H9 (cell line): ENCODE measurements at regions not wholly inside any gene's neighbourhood (a gene's known extent, or its start where the extent isn't known, plus 50 kb on each side); places are given as distances from the start of the nearest gene placed in this dataset.

Experiments used
- DNase-seq: peaks from one replicate; pipeline ENCODE4 v3.0.0-alpha.2; 2017
- H2AFZ ChIP-seq: one replicate; pipeline ENCODE4 v1.6.1; 2013; ENCODE audit warnings: mild to moderate bottlenecking, low read length, control low read depth, moderate library complexity
- H2AK5ac ChIP-seq: 2 replicates; pipeline ENCODE4 v1.6.1; 2013; ENCODE audit warnings: low read length, control low read depth, mixed read lengths; ENCODE audit not compliant: insufficient read length
- H2BK120ac ChIP-seq: one replicate; pipeline ENCODE4 v1.6.1; 2013; ENCODE audit warnings: low read depth, mild to moderate bottlenecking, low read length, control low read depth, inconsistent platforms; ENCODE audit not compliant: poor library complexity, severe bottlenecking
- H2BK12ac ChIP-seq: 2 replicates; pipeline ENCODE4 v1.6.1; 2013; ENCODE audit warnings: low read length, control low read depth, mixed read lengths, low read depth; ENCODE audit not compliant: insufficient read length
- H2BK15ac ChIP-seq: 2 replicates; pipeline ENCODE4 v1.6.1; 2013; ENCODE audit warnings: low read depth, low read length, control low read depth
- H2BK20ac ChIP-seq: one replicate; pipeline ENCODE4 v1.6.1; 2013; ENCODE audit warnings: low read depth, mild to moderate bottlenecking, low read length, control low read depth, inconsistent platforms; ENCODE audit not compliant: poor library complexity, severe bottlenecking
- H2BK5ac ChIP-seq: 2 replicates; pipeline ENCODE4 v1.6.1; 2013; ENCODE audit warnings: low read length, control low read depth, mixed read lengths; ENCODE audit not compliant: insufficient read length
- H3K14ac ChIP-seq: 2 replicates; pipeline ENCODE4 v1.6.1; 2013; ENCODE audit warnings: low read length, control low read depth; ENCODE audit not compliant: insufficient read depth
- H3K18ac ChIP-seq: 2 replicates; pipeline ENCODE4 v1.6.1; 2013; ENCODE audit warnings: low read depth, mild to moderate bottlenecking, mixed read lengths, low read length, control low read depth; ENCODE audit not compliant: insufficient read length
- H3K23ac ChIP-seq: 2 replicates; pipeline ENCODE4 v1.6.1; 2013; ENCODE audit warnings: low read length, control low read depth, mixed read lengths, low read depth; ENCODE audit not compliant: insufficient read length
- H3K23me2 ChIP-seq: 2 replicates; pipeline ENCODE4 v1.6.1; 2013; ENCODE audit warnings: low read depth, mild to moderate bottlenecking, mixed read lengths, low read length, control low read depth; ENCODE audit not compliant: insufficient read length, poor library complexity, severe bottlenecking
- H3K27ac ChIP-seq: 2 replicates; pipeline ENCODE4 v1.5.1; 2013; ENCODE audit warnings: low read length, control low read depth, mixed read lengths, low read depth; ENCODE audit not compliant: insufficient read length
- H3K27me3 ChIP-seq: 2 replicates; pipeline ENCODE4 v1.6.1; 2013; ENCODE audit warnings: low read length, control low read depth, inconsistent platforms; ENCODE audit not compliant: insufficient read depth
- H3K4ac ChIP-seq: 2 replicates; pipeline ENCODE4 v1.6.1; 2013; ENCODE audit warnings: low read depth, mild to moderate bottlenecking, control low read depth, inconsistent platforms, low read length, moderate library complexity
- H3K4me1 ChIP-seq: 2 replicates; pipeline ENCODE4 v1.6.1; 2013; ENCODE audit warnings: low read length, control low read depth, inconsistent platforms; ENCODE audit not compliant: insufficient read depth
- H3K4me2 ChIP-seq: 2 replicates; pipeline ENCODE4 v1.6.1; 2013; ENCODE audit warnings: low read length, control low read depth, mixed read lengths; ENCODE audit not compliant: insufficient read length, insufficient read depth
- H3K56ac ChIP-seq: 2 replicates; pipeline ENCODE4 v1.6.1; 2013; ENCODE audit warnings: low read depth, mild to moderate bottlenecking, mixed read lengths, low read length, control low read depth; ENCODE audit not compliant: insufficient read length
- H3K79me1 ChIP-seq: 2 replicates; pipeline ENCODE4 v1.6.1; 2013; ENCODE audit warnings: low read depth, mild to moderate bottlenecking, moderate library complexity, low read length, control low read depth, inconsistent platforms; ENCODE audit not compliant: insufficient read depth, poor library complexity, severe bottlenecking
- H3K79me2 ChIP-seq: 2 replicates; pipeline ENCODE4 v1.6.1; 2013; ENCODE audit warnings: low read length, control low read depth, inconsistent platforms; ENCODE audit not compliant: insufficient read depth
- H3K9ac ChIP-seq: 2 replicates; pipeline ENCODE4 v1.6.1; 2013; ENCODE audit warnings: low read length, control low read depth, mixed read lengths; ENCODE audit not compliant: insufficient read length; ENCODE audit errors: extremely low read depth
- H3K9me3 ChIP-seq: one replicate; pipeline ENCODE4 v1.6.1; 2013; ENCODE audit warnings: low read depth, low read length, inconsistent platforms; ENCODE audit not compliant: control insufficient read depth
- H3T11ph ChIP-seq: one replicate; pipeline ENCODE4 v1.6.1; 2013; ENCODE audit warnings: mild to moderate bottlenecking, low read length, control low read depth, inconsistent platforms
- H4K20me1 ChIP-seq: one replicate; pipeline ENCODE4 v1.6.1; 2013; ENCODE audit not compliant: control insufficient read depth, insufficient read length, insufficient read depth
- H4K5ac ChIP-seq: 2 replicates; pipeline ENCODE4 v1.6.1; 2013; ENCODE audit warnings: low read depth, mild to moderate bottlenecking, mixed read lengths, low read length, control low read depth; ENCODE audit not compliant: insufficient read length
- H4K8ac ChIP-seq: replicated peaks from 2 replicates; pipeline ENCODE4 v1.6.1; 2013; ENCODE audit warnings: low read length, control low read depth, mixed read lengths, low read depth; ENCODE audit not compliant: insufficient read length
- H4K91ac ChIP-seq: 2 replicates; pipeline ENCODE4 v1.6.1; 2013; ENCODE audit warnings: low read depth, mild to moderate bottlenecking, moderate library complexity, mixed read lengths, low read length, control low read depth; ENCODE audit not compliant: insufficient read length
- H3K27ac Mint-ChIP-seq, 3 experiments: 2 replicates in 2 of 3; 3 replicates in 1 of 3; pipeline ENCODE4 v1.8.0; 2020 to 2021; ENCODE audit warnings: mixed read lengths in 3 of 3, mild to moderate bottlenecking in 1 of 3, moderate library complexity in 1 of 3
- H3K27me3 Mint-ChIP-seq: 2 replicates; pipeline ENCODE4 v1.8.0; 2021; ENCODE audit warnings: low read depth, mild to moderate bottlenecking, moderate library complexity, mixed read lengths
- H3K36me3 Mint-ChIP-seq, 3 experiments: 2 replicates in 2 of 3; 3 replicates in 1 of 3; pipeline ENCODE4 v1.8.0; 2020 to 2021; ENCODE audit warnings: low read depth in 3 of 3, mixed read lengths in 3 of 3; ENCODE audit not compliant: insufficient read depth in 1 of 3
- H3K4me1 Mint-ChIP-seq, 2 experiments: 2 replicates each; pipeline ENCODE4 v1.8.0; 2020; ENCODE audit warnings: mixed read lengths in 2 of 2
- H3K4me3 Mint-ChIP-seq, 2 experiments: 2 replicates in 1 of 2; 3 replicates in 1 of 2; pipeline ENCODE4 v1.8.0; 2020 to 2021; ENCODE audit warnings: mild to moderate bottlenecking in 2 of 2, mixed read lengths in 2 of 2, moderate library complexity in 1 of 2
- H3K9me3 Mint-ChIP-seq, 2 experiments: 2 replicates in 1 of 2; 3 replicates in 1 of 2; pipeline ENCODE4 v1.8.0; 2020; ENCODE audit warnings: mild to moderate bottlenecking in 2 of 2, mixed read lengths in 2 of 2, moderate library complexity in 1 of 2
- CTCF ChIP-seq: fragments of 200-600 bp; sonication (generic); conservative IDR thresholded peaks from 3 replicates; pipeline ENCODE4 v1.8.0; 2021; ENCODE audit warnings: antibody characterized with exemption, mild to moderate bottlenecking
- WGBS: extraction: QIAGEN DNeasy Blood & Tissue Kit; methylation state at CpG from one replicate; pipeline ENCODE4 v1.1.7; 2013; ENCODE audit warnings: missing lambda C conversion rate, low lambda C conversion rate, mixed read lengths; ENCODE audit not compliant: insufficient read length; ENCODE audit errors: extremely low coverage; 5-methylcytosine and 5-hydroxymethylcytosine counted together

GRCh38 chr14:82113710-82114109, 580.1 kb upstream of the SEL1L start:
- WGBS, result no CpG with 5 or more reads among the region's 1 CpG

More at GRCh38 chr14:82113710-82114109, 580.1 kb upstream of the SEL1L start:
- Histone ChIP-seq H2AFZ (no peak overlapping the region), H2BK120ac (no peak overlapping the region), H3T11ph (no peak overlapping the region), H3K27ac (no peak overlapping the region), H4K8ac (no peak overlapping the region), H3K9me3 (no peaks in the 10 kb centered on the region), H3K27me3 (no peaks in the 10 kb centered on the region), H3K79me2 (no peaks in the 10 kb centered on the region), H3K56ac (no peak overlapping the region), H4K5ac (no peak overlapping the region), H3K18ac (no peak overlapping the region), H3K4me1 (no peaks in the 10 kb centered on the region), H3K79me1 (no peaks in the 10 kb centered on the region), H3K23ac (no peak overlapping the region), H2BK15ac (no peak overlapping the region), H4K20me1 (no peaks in the 10 kb centered on the region), H2AK5ac (no peak overlapping the region), H2BK5ac (no peak overlapping the region), H4K91ac (no peak overlapping the region), H2BK20ac (no peak overlapping the region), H3K23me2 (no peaks in the 10 kb centered on the region), H3K14ac (no peak overlapping the region), H3K9ac (no peak overlapping the region), H3K4me2 (no peak overlapping the region), H2BK12ac (no peak overlapping the region), H3K4ac (no peak overlapping the region)
- Mint-ChIP-seq H3K9me3 (peaks cover 6 to 9% of the 10 kb centered on the region in 2 experiments), H3K4me1 (peaks cover 3% of the 10 kb centered on the region in 2 experiments; a peak in 2 of 4 replicates), H3K4me3 (no peak overlapping the region), H3K36me3 (peaks cover 0 to 11% (median 0%) of the 10 kb centered on the region in 3 experiments; a peak in 4 of 7 replicates), H3K27me3 (no peaks in the 10 kb centered on the region), H3K27ac (no peak overlapping the region)
- no peak for DNase-seq
- peak; percentile 30; the same call in 1 of the 3 replicates for TF ChIP-seq CTCF
